ENCODE measurements at regions not wholly inside any gene's neighbourhood (a gene's known extent, or its start where the extent isn't known, plus 50 kb on each side); places are given as distances from the start of the nearest gene placed in this dataset.
"Not testable (repeated sequence)": the region's sequence is repeated elsewhere in the genome, so short reads cannot be mapped to it uniquely, and the experiment has no call there.

- DNase-seq; intact Hi-C loops (cut with DNase I; ENCODE audit: low total_unique reads); H3K36me3 ChIP-seq; H3K4me3 ChIP-seq; H3K9me3 ChIP-seq; in situ Hi-C loops (cut with MboI; ENCODE audit: low pct_ligation_motif_present in 1 of 4, low pct_unique_long_range_greater_than_20kb in 1 of 4, low sequenced_read_pairs in 3 of 4); H3K27ac ChIP-seq: not testable (repeated sequence)
- 57 to 60% methylated on average over 1 of the region's 1 CpG for WGBS, 2 donors (ENCODE audit: low coverage in 1 of 2)
- H3K4me1 ChIP-seq, result peaks cover 0 to 10% (median 9%) of the 10 kb centered on the region in 4 donors
- peaks cover 33% of the 10 kb centered on the region for H3K27me3 ChIP-seq
These were observed 52.8 kb downstream of the FOXD4L6 start for GRCh38 chr9:41075671-41076070.

- Histone ChIP-seq H3K27me3 (peaks cover 33% of the 10 kb centered on the region), H3K4me3 (peak overlapping the region; percentile 28 to 75 (median 55)), H3K27ac (peak overlapping the region; percentile 23 to 50 (median 38)), H3K4me1 (peaks cover 0 to 10% (median 9%) of the 10 kb centered on the region in 4 donors)
- 21% methylated on average over 62 of the region's 63 CpGs; no CpG with 5 or more reads in 1 of the 2 donors for WGBS, 2 donors (ENCODE audit: low coverage in 1 of 2)
- intact Hi-C loops (cut with DNase I; ENCODE audit: low total_unique reads); in situ Hi-C loops (cut with MboI; ENCODE audit: low pct_ligation_motif_present in 1 of 4, low pct_unique_long_range_greater_than_20kb in 1 of 4, low sequenced_read_pairs in 3 of 4); H3K9me3 ChIP-seq; H3K36me3 ChIP-seq: not testable (repeated sequence)
- peak; percentile 44 for DNase-seq
These were observed 54.0 kb downstream of the FOXD4L6 start for GRCh38 chr9:41074356-41074942.

GRCh38 chr9:41073471-41074243 is 54.8 kb downstream of the FOXD4L6 start:
- peak overlapping the region; percentile 3 to 75 (median 55) for H3K4me3 ChIP-seq
- peaks cover 0 to 10% (median 9%) of the 10 kb centered on the region in 4 donors for H3K4me1 ChIP-seq
- H3K36me3 ChIP-seq; DNase-seq; in situ Hi-C loops (cut with MboI; ENCODE audit: low pct_ligation_motif_present in 1 of 4, low pct_unique_long_range_greater_than_20kb in 1 of 4, low sequenced_read_pairs in 3 of 4); intact Hi-C loops (cut with DNase I; ENCODE audit: low total_unique reads); H3K9me3 ChIP-seq: not testable (repeated sequence)
- 31 to 46% methylated on average over 24 to 36 of the region's 39 CpGs for WGBS, 2 donors (ENCODE audit: low coverage in 1 of 2)
- peaks cover 33% of the 10 kb centered on the region for H3K27me3 ChIP-seq
- H3K27ac ChIP-seq, result peak overlapping the region in 3 of 4 donors; percentile 17 to 50 (median 28)

GRCh38 chr9:41064125-41064795 is 64.2 kb downstream of the FOXD4L6 start:
- DNase-seq; H3K9me3 ChIP-seq; in situ Hi-C loops (cut with MboI; ENCODE audit: low pct_ligation_motif_present in 1 of 4, low pct_unique_long_range_greater_than_20kb in 1 of 4, low sequenced_read_pairs in 3 of 4); H3K4me1 ChIP-seq; H3K36me3 ChIP-seq; H3K27ac ChIP-seq; intact Hi-C loops (cut with DNase I; ENCODE audit: low total_unique reads); H3K4me3 ChIP-seq; H3K27me3 ChIP-seq: not testable (repeated sequence)
- 10 to 45% methylated on average over 2 to 8 of the region's 8 CpGs for WGBS, 2 donors (ENCODE audit: low coverage in 1 of 2)

- H3K4me3 ChIP-seq; H3K9me3 ChIP-seq; DNase-seq; intact Hi-C loops (cut with DNase I; ENCODE audit: low total_unique reads); H3K27ac ChIP-seq; H3K4me1 ChIP-seq; in situ Hi-C loops (cut with MboI; ENCODE audit: low pct_ligation_motif_present in 1 of 4, low pct_unique_long_range_greater_than_20kb in 1 of 4, low sequenced_read_pairs in 3 of 4); H3K27me3 ChIP-seq; H3K36me3 ChIP-seq: not testable (repeated sequence)
- WGBS, 2 donors (ENCODE audit: low coverage in 1 of 2), result 88 to 100% methylated on average over 2 to 5 of the region's 5 CpGs
These were observed 65.2 kb downstream of the FOXD4L6 start for GRCh38 chr9:41063243-41063642.

- H3K27ac ChIP-seq; H3K4me1 ChIP-seq; H3K27me3 ChIP-seq; H3K36me3 ChIP-seq; in situ Hi-C loops (cut with MboI; ENCODE audit: low pct_ligation_motif_present in 1 of 4, low pct_unique_long_range_greater_than_20kb in 1 of 4, low sequenced_read_pairs in 3 of 4); H3K9me3 ChIP-seq; DNase-seq; H3K4me3 ChIP-seq; intact Hi-C loops (cut with DNase I; ENCODE audit: low total_unique reads): not testable (repeated sequence)
- 75 to 94% methylated on average over 1 of the region's 1 CpG for WGBS, 2 donors (ENCODE audit: low coverage in 1 of 2)
These were observed 68.9 kb downstream of the FOXD4L6 start for GRCh38 chr9:41059603-41060002.

- WGBS, 2 donors (ENCODE audit: low coverage in 1 of 2), result 60 to 64% methylated on average over 2 to 4 of the region's 4 CpGs
- intact Hi-C loops (cut with DNase I; ENCODE audit: low total_unique reads); in situ Hi-C loops (cut with MboI; ENCODE audit: low pct_ligation_motif_present in 1 of 4, low pct_unique_long_range_greater_than_20kb in 1 of 4, low sequenced_read_pairs in 3 of 4): not testable (repeated sequence)
These were observed 74.7 kb downstream of the FOXD4L6 start for GRCh38 chr9:41053666-41054363.

GRCh38 chr9:41048672-41049071 is 79.8 kb downstream of the FOXD4L6 start:
- H3K36me3 ChIP-seq; intact Hi-C loops (cut with DNase I; ENCODE audit: low total_unique reads); H3K27me3 ChIP-seq; in situ Hi-C loops (cut with MboI; ENCODE audit: low pct_ligation_motif_present in 1 of 4, low pct_unique_long_range_greater_than_20kb in 1 of 4, low sequenced_read_pairs in 3 of 4); DNase-seq; H3K4me1 ChIP-seq; H3K27ac ChIP-seq; H3K4me3 ChIP-seq: not testable (repeated sequence)
- H3K9me3 ChIP-seq, result peaks cover 0 to 11% of the 10 kb centered on the region in 2 donors
- 55 to 70% methylated on average over 2 of the region's 2 CpGs for WGBS, 2 donors (ENCODE audit: low coverage in 1 of 2)

More at GRCh38 chr9:41053666-41054363, 74.7 kb downstream of the FOXD4L6 start:
- DNase-seq, H3K27me3 ChIP-seq, H3K4me1 ChIP-seq, H3K4me3 ChIP-seq, H3K36me3 ChIP-seq, H3K27ac ChIP-seq: not testable (repeated sequence)
- peaks cover 0 to 11% of the 10 kb centered on the region in 2 donors for H3K9me3 ChIP-seq

- H3K4me1 ChIP-seq; H3K4me3 ChIP-seq; DNase-seq; H3K36me3 ChIP-seq; H3K27me3 ChIP-seq; intact Hi-C loops (cut with DNase I; ENCODE audit: low total_unique reads); in situ Hi-C loops (cut with MboI; ENCODE audit: low pct_ligation_motif_present in 1 of 4, low pct_unique_long_range_greater_than_20kb in 1 of 4, low sequenced_read_pairs in 3 of 4); H3K27ac ChIP-seq: not testable (repeated sequence)
- H3K9me3 ChIP-seq, result peaks cover 0 to 11% of the 10 kb centered on the region in 2 donors
These were observed 80.7 kb downstream of the FOXD4L6 start for GRCh38 chr9:41047792-41048191.

GRCh38 chr9:41044930-41045329 is 83.6 kb downstream of the FOXD4L6 start:
- H3K27me3 ChIP-seq; H3K27ac ChIP-seq; H3K36me3 ChIP-seq; intact Hi-C loops (cut with DNase I; ENCODE audit: low total_unique reads); H3K9me3 ChIP-seq; in situ Hi-C loops (cut with MboI; ENCODE audit: low pct_ligation_motif_present in 1 of 4, low pct_unique_long_range_greater_than_20kb in 1 of 4, low sequenced_read_pairs in 3 of 4); H3K4me3 ChIP-seq; H3K4me1 ChIP-seq; DNase-seq: not testable (repeated sequence)
- 69 to 84% methylated on average over 2 of the region's 2 CpGs for WGBS, 2 donors (ENCODE audit: low coverage in 1 of 2)
